Stimulated activated memory B cell treated with anti-CD40 and anti-IgM and Interleukin-4, amounts not matched to agents 10 μg/mL and 1 μg/mL and 100 μg/mL, for 72 hours (primary cell): ENCODE measurements at regions not wholly inside any gene's neighbourhood (a gene's known extent, or its start where the extent isn't known, plus 50 kb on each side); places are given as distances from the start of the nearest gene placed in this dataset.
"Not testable (repeated sequence)": the region's sequence is repeated elsewhere in the genome, so short reads cannot be mapped to it uniquely, and the experiment has no call there.

Experiments
- ATAC-seq: fragments of 150-1000 bp; cut with Tn5 transposase; 2 replicates; pipeline ENCODE4 v1.10.0; 2021
- H3K27ac Mint-ChIP-seq: one replicate; pipeline ENCODE4 v1.8.0; 2022; ENCODE audit warnings: mild to moderate bottlenecking, mixed read lengths
- H3K27me3 Mint-ChIP-seq: one replicate; pipeline ENCODE4 v1.8.0; 2022; ENCODE audit warnings: mixed read lengths
- H3K36me3 Mint-ChIP-seq: one replicate; pipeline ENCODE4 v1.8.0; 2022; ENCODE audit warnings: mixed read lengths
- H3K4me1 Mint-ChIP-seq: one replicate; pipeline ENCODE4 v1.8.0; 2022; ENCODE audit warnings: mixed read lengths
- H3K4me3 Mint-ChIP-seq: one replicate; pipeline ENCODE4 v1.8.0; 2022; ENCODE audit warnings: mild to moderate bottlenecking, moderate library complexity, mixed read lengths
- H3K9me3 Mint-ChIP-seq: one replicate; pipeline ENCODE4 v1.8.0; 2022; ENCODE audit warnings: mixed read lengths

DNA sequence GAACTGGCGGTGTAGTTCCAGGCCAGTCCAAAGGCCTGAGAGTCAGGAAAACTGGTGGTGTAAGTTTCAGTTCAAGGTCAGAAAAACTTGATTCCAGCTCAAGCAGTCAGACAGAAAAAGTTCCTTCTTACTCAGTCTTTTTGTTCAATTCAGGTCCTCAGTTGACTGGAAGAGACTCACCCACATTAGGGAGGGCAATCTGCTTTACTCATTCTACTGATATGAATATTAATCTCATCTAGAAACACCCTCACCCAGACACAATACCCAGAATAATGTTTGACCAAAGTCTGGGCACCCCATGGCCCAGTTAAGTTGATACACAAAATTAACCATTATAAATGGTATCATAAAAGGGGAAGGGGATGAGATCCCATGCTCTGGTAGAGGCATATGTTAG lies 50.1 kb upstream of the LTA4H start:
- Mint-ChIP-seq H3K9me3 (peaks cover 16% of the 10 kb centered on the region), H3K27me3 (no peaks in the 10 kb centered on the region), H3K4me1 (peaks cover 16% of the 10 kb centered on the region), H3K36me3 (peaks cover 13% of the 10 kb centered on the region), H3K4me3 (no peak overlapping the region), H3K27ac (no peak overlapping the region)
- ATAC-seq = no peak

DNA sequence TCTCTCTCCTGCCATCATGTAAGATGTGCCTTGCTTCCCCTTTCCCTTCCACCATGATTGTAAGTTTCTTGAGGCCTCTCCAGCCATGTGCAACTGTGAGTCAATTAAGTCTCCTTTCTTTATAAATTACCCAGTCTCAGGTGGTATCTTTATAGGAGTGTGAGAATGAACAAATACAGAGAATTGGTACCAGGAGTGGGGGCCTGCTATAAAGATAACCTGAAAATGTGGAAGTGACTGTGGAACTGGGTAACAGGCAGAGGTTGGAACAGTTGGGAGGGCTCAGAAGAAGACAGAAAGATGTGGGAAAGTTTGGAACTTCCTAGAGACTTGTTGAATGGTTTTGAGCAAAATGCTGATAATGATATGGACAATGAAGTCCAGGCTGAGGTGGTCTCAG lies 50.8 kb upstream of the LTA4H start:
- not testable (repeated sequence) for H3K4me3 Mint-ChIP-seq, ATAC-seq, H3K27me3 Mint-ChIP-seq, H3K27ac Mint-ChIP-seq
- H3K9me3 Mint-ChIP-seq = peaks cover 16% of the 10 kb centered on the region
- H3K36me3 Mint-ChIP-seq = peaks cover 13% of the 10 kb centered on the region
- peaks cover 14% of the 10 kb centered on the region for H3K4me1 Mint-ChIP-seq

DNA sequence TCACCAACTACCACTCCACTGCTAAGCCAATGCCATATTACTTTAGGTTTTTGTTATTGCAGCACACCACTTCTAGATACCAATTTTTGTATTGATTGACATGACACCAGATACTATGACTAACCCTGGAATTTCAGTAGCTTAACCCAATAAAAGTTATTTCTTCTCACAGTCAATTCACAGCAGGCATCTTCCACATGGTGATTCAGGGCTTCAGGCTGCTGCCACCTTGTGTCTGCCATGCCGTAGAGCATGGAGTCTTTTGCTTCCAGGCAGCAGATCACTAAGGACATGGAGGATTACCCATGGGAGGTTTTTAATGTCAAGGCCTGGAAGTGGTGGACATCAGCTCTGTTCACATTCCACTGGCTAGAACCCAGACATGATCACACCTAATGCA lies 56.4 kb upstream of the LTA4H start:
- no peak overlapping the region for H3K4me3 Mint-ChIP-seq
- peaks cover 6% of the 10 kb centered on the region for H3K36me3 Mint-ChIP-seq
- no peak for ATAC-seq
- peaks cover 27% of the 10 kb centered on the region for H3K4me1 Mint-ChIP-seq
- H3K27me3 Mint-ChIP-seq = no peaks in the 10 kb centered on the region
- H3K9me3 Mint-ChIP-seq = peaks cover 14% of the 10 kb centered on the region
- H3K27ac Mint-ChIP-seq = no peak overlapping the region

DNA sequence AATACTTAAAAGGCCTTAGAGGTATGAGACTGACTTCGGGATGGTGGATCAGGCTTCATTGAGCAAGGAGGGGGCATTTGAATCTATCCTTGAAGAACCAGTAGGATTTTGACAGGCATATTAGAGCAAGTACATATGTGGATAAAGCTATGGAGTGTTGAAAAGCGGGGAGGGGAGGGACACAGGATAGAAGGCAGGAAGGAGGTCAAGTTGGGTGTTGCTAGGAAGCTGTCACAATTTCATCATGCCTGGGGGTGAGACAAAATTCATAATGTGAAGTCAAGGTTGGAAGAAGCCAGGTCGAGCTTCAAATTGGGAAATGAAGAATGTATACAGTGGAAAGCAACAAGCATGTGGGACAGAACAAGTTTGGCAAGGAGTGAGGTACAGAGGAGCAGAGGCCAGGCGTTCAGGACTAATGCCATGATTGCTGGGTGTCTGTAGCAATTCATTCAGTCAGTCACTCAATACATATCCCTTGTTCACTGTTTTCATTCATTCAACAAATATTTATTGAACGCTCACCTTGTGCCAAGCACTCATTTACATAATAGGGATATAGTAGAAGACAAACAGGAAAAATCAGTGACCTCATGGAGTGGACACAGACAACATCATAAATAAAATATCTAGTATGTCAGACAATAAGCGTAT lies 58.3 kb upstream of the LTA4H start:
- Mint-ChIP-seq H3K4me3 (no peak overlapping the region), H3K27me3 (no peaks in the 10 kb centered on the region), H3K36me3 (peaks cover 6% of the 10 kb centered on the region), H3K4me1 (peaks cover 19% of the 10 kb centered on the region), H3K27ac (peak overlapping the region; percentile 47), H3K9me3 (peaks cover 12% of the 10 kb centered on the region)
- no peak for ATAC-seq

DNA sequence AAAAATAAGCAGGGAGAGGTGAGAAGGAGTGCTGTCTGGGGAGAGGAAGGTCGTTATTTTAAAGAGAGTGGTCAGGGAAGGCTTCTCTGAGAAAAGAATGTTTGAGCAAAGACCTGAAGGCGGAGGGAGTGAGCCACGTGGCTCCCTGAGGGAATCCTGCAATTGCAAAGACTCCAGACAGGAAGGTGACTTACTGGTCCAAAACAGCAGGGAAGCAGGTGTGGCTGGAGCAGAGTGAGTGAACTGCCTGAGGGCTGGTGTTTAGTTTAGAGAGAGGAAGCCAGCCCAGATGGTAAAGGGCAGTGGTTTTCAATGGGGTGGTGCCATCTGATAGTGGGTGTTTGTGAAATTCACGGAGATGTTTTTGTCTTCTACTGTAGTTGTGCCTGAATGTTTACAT lies 58.8 kb upstream of the LTA4H start:
- H3K4me3 Mint-ChIP-seq = no peak overlapping the region
- H3K9me3 Mint-ChIP-seq = peaks cover 7% of the 10 kb centered on the region
- ATAC-seq = peak; percentile 85
- H3K36me3 Mint-ChIP-seq = peaks cover 6% of the 10 kb centered on the region
- no peaks in the 10 kb centered on the region for H3K27me3 Mint-ChIP-seq
- H3K4me1 Mint-ChIP-seq = peaks cover 19% of the 10 kb centered on the region
- peak overlapping the region; percentile 47 for H3K27ac Mint-ChIP-seq

DNA sequence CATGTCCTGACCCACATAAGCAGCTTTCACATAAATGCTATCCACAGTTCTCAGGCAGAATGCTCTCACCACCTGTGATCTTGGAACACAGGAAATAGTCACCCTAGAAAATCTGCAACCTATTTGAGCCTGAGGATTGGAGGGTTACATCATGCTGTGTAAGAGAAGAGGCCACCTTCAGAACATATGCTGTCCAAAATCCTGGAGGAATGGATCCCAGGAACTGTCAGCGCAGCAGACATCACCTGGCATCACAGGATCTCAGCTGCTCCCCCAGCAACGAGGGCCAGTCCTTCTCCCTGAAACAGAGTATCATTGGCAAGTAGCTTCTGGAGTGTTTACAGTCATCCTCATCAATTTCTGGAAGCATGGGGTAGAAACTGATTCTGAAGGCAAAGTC lies 63.2 kb upstream of the LTA4H start:
- H3K27ac Mint-ChIP-seq = no peak overlapping the region
- H3K27me3 Mint-ChIP-seq = no peaks in the 10 kb centered on the region
- peaks cover 38% of the 10 kb centered on the region for H3K4me1 Mint-ChIP-seq

DNA sequence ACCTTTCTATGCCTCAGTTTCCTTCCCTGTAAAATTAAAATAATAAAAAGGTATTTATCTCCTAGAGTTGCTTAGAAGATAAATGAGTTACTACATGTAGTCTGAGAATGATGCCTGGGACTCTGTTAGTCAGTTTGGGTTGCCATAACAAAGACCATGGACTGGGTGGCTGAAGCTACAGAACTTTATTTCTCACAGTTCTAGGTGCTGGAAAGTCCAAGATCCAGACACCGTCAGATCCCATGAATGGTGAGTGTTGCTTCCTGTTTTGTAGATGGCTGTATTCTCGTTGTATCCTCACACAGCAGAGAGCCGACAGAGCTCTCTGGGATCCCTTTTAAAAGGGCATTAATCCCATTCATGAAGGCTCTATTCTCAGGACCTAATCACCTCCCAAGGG lies 64.0 kb upstream of the LTA4H start:
- no peak overlapping the region for H3K4me3 Mint-ChIP-seq
- no peaks in the 10 kb centered on the region for H3K36me3 Mint-ChIP-seq
- no peaks in the 10 kb centered on the region for H3K9me3 Mint-ChIP-seq
- H3K27ac Mint-ChIP-seq = peak overlapping the region; percentile 72
- no peaks in the 10 kb centered on the region for H3K27me3 Mint-ChIP-seq
- peaks cover 30% of the 10 kb centered on the region for H3K4me1 Mint-ChIP-seq
- no peak for ATAC-seq

More for the DNA sequence above, 63.2 kb upstream of the LTA4H start:
- Mint-ChIP-seq H3K36me3 (no peaks in the 10 kb centered on the region), H3K9me3 (no peaks in the 10 kb centered on the region), H3K4me3 (no peak overlapping the region)
- no peak for ATAC-seq

DNA sequence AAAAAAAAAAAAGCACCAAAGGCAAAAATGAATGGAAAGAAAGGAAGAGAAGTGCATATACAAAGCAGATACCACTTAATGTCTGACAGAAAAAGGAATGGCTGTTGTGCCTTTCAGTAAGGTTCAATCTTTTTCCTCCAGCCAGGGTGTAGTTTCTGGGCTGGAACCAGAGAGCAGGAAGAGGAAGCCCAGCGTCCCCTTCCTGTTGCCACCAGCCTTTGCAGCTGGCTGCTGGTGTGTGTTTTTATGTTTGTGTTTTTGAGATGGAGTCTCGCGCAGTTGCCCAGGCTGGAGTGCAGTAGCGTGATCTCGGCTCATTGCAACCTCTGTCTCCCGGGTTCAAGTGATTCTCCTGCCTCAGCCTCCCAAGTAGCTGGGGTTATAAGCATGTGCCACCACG lies 64.6 kb upstream of the LTA4H start:
- no peak overlapping the region for H3K4me3 Mint-ChIP-seq
- H3K27me3 Mint-ChIP-seq = no peaks in the 10 kb centered on the region
- H3K27ac Mint-ChIP-seq = peak overlapping the region; percentile 72
- H3K9me3 Mint-ChIP-seq = no peaks in the 10 kb centered on the region
- no peaks in the 10 kb centered on the region for H3K36me3 Mint-ChIP-seq
- H3K4me1 Mint-ChIP-seq = peaks cover 24% of the 10 kb centered on the region
- no peak for ATAC-seq

DNA sequence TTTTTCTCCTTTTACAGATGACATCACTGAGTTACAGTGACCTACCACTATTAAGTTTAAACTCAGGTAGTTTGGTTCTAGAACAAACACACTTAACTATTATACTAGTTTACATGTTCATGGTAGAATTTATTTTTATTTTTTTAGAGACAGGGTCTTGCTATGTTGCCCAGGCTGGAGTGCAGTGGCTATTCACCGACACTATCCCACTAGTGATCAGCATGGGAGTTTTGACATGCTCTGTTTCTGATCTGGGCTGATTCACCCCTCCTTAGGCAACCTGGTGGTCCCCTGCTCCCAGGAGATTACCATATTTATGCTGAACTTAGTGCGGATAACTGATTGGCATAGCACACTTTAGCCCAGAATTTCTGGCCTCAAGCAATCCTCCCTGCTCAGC lies 66.4 kb upstream of the LTA4H start:
- Mint-ChIP-seq H3K9me3 (no peaks in the 10 kb centered on the region), H3K27ac (no peak overlapping the region), H3K27me3 (no peaks in the 10 kb centered on the region), H3K4me3 (no peak overlapping the region), H3K36me3 (no peaks in the 10 kb centered on the region), H3K4me1 (peaks cover 32% of the 10 kb centered on the region)
- no peak for ATAC-seq

DNA sequence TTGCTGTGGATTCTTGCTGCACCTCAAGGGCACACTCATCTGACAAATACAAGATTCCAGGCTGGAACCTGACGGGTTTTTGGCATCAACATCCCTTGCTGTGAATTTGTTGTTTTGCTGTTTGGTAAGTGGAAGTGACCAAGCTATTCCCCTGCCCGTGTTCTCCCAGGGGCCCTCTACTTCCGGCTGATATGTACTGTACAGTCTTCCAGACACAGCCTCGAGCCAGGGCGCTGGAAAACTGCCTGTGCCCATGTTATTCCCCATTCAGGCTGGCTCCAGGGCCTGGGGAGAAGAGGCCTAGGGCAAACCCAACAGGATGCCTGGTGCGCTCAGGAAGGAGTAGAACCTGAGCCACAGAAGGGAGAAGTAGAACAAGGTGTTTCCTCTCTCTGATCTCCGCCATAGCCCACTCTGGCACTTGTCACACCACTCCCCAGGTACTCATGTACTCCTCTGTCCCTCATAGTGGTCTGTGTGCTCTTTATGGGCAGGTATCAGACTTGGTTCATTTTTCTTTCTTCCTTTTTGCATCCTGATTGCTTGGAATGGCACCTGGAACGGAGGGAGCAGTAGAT lies 67.8 kb upstream of the LTA4H start:
- ATAC-seq = no peak
- Mint-ChIP-seq H3K9me3 (no peaks in the 10 kb centered on the region), H3K27ac (peak overlapping the region; percentile 40), H3K27me3 (no peaks in the 10 kb centered on the region), H3K36me3 (no peaks in the 10 kb centered on the region), H3K4me3 (no peak overlapping the region), H3K4me1 (peaks cover 37% of the 10 kb centered on the region)

DNA sequence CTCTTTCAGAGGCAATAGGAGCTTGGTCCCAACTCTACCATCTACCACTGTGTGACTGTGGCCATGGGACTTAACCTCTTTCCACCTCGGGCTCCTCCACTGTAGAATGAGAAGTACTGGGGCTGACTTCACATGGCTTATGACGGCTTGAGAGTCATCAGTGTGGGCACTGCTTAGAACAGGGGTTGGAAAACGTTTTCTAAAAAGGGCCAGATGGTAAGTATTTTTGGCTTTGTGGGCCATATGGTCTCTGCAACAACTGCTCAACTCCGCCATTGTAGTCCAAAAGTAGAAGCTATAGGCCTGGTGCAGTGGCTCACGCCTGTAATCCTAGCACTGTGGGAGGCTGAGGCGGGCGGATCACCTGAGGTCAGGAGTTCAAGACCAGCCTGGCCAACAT lies 69.2 kb upstream of the LTA4H start:
- Mint-ChIP-seq H3K27me3 (no peaks in the 10 kb centered on the region), H3K36me3 (no peaks in the 10 kb centered on the region), H3K4me1 (peaks cover 40% of the 10 kb centered on the region), H3K27ac (no peak overlapping the region), H3K9me3 (no peaks in the 10 kb centered on the region), H3K4me3 (no peak overlapping the region)
- no peak for ATAC-seq

DNA sequence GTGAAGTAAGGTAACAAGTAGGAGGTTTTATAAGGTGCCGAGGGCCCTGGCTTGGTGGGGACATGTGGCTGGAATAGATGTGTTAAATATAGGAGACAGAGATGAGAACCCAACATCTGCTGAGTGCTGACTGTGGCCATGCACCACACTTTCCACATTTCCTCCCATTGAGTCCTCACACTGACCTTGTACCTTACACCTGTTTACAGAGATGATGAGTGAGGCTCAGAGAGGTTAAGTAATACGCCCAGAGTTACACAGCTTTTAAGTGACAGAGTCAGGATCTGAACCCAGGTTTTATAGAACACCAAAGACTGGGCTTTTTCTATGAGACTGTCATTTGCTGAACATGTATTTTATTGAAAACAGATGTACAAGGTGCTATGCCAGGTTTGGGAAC lies 70.8 kb upstream of the LTA4H start:
- Mint-ChIP-seq H3K4me1 (peaks cover 26% of the 10 kb centered on the region), H3K4me3 (no peak overlapping the region), H3K27ac (peak overlapping the region; percentile 20), H3K36me3 (no peaks in the 10 kb centered on the region), H3K9me3 (no peaks in the 10 kb centered on the region), H3K27me3 (no peaks in the 10 kb centered on the region)
- no peak for ATAC-seq

DNA sequence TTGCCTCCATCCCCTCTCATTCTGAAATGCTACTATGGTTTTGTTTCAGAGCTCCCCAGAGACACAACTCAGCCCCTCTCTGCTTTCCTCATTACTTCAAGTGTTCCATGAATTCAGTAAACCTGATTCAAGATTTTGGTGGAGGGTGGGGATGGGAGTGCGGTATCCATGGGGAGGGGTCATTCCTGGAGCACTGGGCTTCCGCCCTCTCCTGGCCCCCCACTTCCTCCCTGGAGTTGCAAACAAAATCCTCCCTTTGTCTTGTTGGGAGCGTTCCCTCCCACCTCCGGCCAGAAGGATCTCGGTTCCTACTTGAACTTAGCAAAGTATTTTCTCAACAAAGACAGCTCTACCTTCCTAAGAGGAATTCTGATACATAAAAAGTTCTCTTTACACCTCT lies 71.8 kb upstream of the LTA4H start:
- H3K36me3 Mint-ChIP-seq = no peaks in the 10 kb centered on the region
- H3K27ac Mint-ChIP-seq = peak overlapping the region; percentile 75
- H3K4me3 Mint-ChIP-seq = no peak overlapping the region
- H3K27me3 Mint-ChIP-seq = no peaks in the 10 kb centered on the region
- no peak for ATAC-seq
- H3K9me3 Mint-ChIP-seq = no peaks in the 10 kb centered on the region
- H3K4me1 Mint-ChIP-seq = peaks cover 26% of the 10 kb centered on the region

DNA sequence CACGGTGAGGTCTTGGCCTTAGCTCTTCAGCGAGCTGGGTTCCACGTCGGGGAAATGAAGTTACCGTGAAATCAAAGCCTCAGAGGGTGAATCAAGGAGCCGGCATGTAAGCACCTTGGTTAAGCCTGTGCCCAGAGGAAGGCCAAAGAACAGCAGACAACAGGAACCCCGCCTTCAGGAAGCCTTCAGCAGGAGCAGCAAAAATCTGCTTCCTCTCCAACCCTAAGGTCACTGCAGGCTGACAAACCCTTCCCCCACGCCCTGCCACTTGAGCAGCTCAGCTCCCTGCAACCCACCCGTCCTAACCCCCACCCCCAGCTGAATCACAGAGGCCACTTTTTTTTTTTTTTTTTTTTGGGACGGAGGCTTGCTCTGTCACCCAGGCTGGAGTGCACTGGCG lies 72.9 kb upstream of the LTA4H start:
- H3K27me3 Mint-ChIP-seq = no peaks in the 10 kb centered on the region
- peak; percentile 56 for ATAC-seq
- no peaks in the 10 kb centered on the region for H3K36me3 Mint-ChIP-seq
- H3K4me3 Mint-ChIP-seq = no peak overlapping the region
- no peaks in the 10 kb centered on the region for H3K9me3 Mint-ChIP-seq
- H3K27ac Mint-ChIP-seq = peak overlapping the region; percentile 75
- H3K4me1 Mint-ChIP-seq = peaks cover 22% of the 10 kb centered on the region

DNA sequence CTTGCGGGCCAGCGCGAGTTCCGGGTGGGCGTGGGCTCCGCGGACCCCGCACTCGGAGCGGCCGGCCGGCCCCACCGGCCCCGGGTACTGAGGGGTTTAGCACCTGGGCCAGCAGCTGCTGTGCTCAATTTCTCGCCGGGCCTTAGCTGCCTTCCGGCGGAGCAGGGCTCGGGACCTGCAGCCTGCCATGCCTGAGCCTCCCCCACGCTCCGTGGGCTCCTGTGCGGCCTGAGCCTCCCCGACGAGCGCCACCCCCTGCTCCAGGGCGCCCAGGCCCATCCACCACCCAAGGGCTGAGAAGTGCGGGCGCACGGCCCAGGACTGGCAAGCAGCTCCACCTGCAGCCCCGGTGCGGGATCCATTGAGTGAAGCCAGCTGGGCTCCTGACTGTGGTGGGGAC lies 73.6 kb upstream of the LTA4H start:
- not testable (repeated sequence) for H3K27ac Mint-ChIP-seq, ATAC-seq, H3K27me3 Mint-ChIP-seq, H3K36me3 Mint-ChIP-seq, H3K4me3 Mint-ChIP-seq, H3K9me3 Mint-ChIP-seq
- peaks cover 18% of the 10 kb centered on the region for H3K4me1 Mint-ChIP-seq

DNA sequence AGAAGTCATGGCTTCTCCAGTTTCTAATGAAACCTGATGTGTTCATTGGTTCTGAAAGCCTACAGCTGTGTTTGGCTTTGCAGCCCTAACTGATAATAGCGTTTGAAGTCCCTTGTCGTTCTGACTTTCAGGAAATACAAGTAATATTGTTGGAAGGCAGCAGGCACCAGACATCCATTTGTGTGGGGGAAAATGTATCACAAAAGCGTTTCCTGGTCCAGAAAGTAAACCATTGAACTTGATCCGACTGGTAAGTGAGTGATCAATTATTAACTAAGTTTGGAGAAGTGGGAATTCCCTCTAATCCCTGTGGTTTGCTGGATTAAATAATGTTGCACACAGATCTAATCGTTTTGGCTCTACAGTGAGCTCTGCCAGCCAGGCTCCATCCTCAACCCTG lies 77.3 kb upstream of the LTA4H start:
- H3K27me3 Mint-ChIP-seq = no peaks in the 10 kb centered on the region
- peaks cover 9% of the 10 kb centered on the region for H3K4me1 Mint-ChIP-seq
- H3K36me3 Mint-ChIP-seq = no peaks in the 10 kb centered on the region
- no peaks in the 10 kb centered on the region for H3K9me3 Mint-ChIP-seq
- H3K4me3 Mint-ChIP-seq = no peak overlapping the region
- no peak overlapping the region for H3K27ac Mint-ChIP-seq
- ATAC-seq = no peak
